ENCODE measurements at regions not wholly inside any gene's neighbourhood (a gene's known extent, or its start where the extent isn't known, plus 50 kb on each side); places are given as distances from the start of the nearest gene placed in this dataset.
A peak's percentile ranks its signal among the peaks of the same experiment; 100 is the strongest.
"Not testable (repeated sequence)": the region's sequence is repeated elsewhere in the genome, so short reads cannot be mapped to it uniquely, and the experiment has no call there.

DNA sequence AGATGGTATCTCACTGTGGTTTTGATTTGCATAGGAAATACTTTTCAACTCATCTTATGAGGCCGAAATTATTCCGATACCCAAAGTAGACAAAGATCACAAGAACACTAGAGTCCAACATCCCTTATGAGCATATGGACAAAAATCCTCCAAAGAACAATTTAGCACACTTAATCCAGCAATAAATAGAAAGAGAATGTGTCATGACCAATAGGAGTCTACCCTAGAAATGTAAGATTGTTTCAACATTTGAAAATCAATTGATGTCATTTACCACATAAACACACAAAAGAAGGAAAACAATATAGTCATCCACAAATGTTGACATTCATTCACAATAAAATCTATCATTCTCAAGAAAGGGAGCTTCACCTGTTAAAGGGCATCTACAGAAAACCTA, 307.8 kb upstream of the SMIM21 start:
- no peak for DNase-seq (ENCODE audit: low read depth)
- TF ChIP-seq, protein P1, sequence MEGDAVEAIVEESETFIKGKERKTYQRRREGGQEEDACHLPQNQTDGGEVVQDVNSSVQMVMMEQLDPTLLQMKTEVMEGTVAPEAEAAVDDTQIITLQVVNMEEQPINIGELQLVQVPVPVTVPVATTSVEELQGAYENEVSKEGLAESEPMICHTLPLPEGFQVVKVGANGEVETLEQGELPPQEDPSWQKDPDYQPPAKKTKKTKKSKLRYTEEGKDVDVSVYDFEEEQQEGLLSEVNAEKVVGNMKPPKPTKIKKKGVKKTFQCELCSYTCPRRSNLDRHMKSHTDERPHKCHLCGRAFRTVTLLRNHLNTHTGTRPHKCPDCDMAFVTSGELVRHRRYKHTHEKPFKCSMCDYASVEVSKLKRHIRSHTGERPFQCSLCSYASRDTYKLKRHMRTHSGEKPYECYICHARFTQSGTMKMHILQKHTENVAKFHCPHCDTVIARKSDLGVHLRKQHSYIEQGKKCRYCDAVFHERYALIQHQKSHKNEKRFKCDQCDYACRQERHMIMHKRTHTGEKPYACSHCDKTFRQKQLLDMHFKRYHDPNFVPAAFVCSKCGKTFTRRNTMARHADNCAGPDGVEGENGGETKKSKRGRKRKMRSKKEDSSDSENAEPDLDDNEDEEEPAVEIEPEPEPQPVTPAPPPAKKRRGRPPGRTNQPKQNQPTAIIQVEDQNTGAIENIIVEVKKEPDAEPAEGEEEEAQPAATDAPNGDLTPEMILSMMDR (conservative IDR thresholded peaks at IDR 0.05; ENCODE audit: low read depth, low read length) = no peak
- no peak overlapping the region for H3K4me3 ChIP-seq (ENCODE audit: low read depth, low read length)

DNA sequence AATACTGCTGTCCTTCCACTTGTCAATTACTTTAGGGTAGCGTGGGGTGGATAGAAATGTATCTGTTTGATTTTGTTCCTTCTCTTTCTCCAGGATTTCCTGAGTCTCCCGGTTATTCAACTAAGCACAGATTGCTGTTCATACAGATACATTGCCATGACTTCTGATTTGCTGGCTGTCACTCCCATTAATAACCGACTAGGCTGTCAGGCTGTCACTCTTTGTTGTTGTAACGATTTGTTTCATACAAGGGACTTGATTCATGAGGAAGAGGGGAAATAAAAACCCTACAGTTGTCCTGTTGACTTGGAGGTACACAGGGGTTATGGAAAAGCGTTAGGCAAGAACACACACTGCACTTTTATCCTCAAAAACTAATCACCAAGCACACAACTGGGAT, 302.7 kb upstream of the SMIM21 start:
- DNase-seq (ENCODE audit: low read depth) = no peak
- TF ChIP-seq, protein P1 (conservative IDR thresholded peaks at IDR 0.05; ENCODE audit: low read depth, low read length) = no peak
- no peak overlapping the region for H3K4me3 ChIP-seq (ENCODE audit: low read depth, low read length)

DNA sequence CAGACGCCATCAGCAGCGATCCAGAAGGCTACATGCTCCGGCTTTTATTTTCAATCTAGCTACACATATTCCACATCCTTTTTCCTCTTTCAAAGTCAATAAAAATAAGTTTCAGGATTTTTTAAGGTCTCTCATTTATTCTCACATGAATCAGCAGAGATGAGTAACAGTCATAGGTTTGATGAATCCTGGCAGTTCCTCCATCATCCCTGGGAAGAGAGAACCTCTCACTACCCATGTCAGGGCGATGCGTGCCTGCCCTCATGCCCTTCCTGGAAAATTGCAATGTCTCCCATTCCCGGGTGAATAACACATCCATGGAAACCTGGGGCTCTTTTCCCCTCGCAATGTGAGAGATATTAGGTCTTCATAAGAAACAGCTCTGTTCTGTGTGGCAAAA, 301.1 kb upstream of the SMIM21 start:
- TF ChIP-seq, protein P1 (conservative IDR thresholded peaks at IDR 0.05; ENCODE audit: low read depth, low read length) = no peak
- no peak overlapping the region for H3K4me3 ChIP-seq (ENCODE audit: low read depth, low read length)
- DNase-seq (ENCODE audit: low read depth) = no peak

DNA sequence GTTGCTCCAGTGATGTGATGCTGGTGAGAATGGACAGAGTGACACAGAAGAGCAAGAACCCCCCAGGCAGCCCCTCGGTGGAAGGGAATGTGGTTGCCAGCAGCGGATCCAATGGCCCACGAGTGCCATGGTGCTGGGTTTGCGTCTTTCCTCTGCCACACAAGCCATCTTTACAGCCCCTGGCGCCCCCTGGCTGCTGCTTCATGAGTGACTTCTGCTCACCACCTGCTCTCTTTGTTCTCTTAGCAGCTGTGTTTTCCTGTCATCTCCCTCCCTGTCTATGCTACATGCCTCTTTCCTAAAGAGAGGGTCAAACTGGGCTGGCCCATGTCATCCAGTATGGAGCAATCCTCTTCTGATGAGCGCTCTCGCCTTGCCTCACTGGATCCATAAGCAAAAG, 300.0 kb upstream of the SMIM21 start:
- DNase-seq (ENCODE audit: low read depth) = peak; percentile 33
- TF ChIP-seq, protein P1 (conservative IDR thresholded peaks at IDR 0.05; ENCODE audit: low read depth, low read length) = peak; percentile 60
- H3K4me3 ChIP-seq (ENCODE audit: low read depth, low read length) = no peak overlapping the region

DNA sequence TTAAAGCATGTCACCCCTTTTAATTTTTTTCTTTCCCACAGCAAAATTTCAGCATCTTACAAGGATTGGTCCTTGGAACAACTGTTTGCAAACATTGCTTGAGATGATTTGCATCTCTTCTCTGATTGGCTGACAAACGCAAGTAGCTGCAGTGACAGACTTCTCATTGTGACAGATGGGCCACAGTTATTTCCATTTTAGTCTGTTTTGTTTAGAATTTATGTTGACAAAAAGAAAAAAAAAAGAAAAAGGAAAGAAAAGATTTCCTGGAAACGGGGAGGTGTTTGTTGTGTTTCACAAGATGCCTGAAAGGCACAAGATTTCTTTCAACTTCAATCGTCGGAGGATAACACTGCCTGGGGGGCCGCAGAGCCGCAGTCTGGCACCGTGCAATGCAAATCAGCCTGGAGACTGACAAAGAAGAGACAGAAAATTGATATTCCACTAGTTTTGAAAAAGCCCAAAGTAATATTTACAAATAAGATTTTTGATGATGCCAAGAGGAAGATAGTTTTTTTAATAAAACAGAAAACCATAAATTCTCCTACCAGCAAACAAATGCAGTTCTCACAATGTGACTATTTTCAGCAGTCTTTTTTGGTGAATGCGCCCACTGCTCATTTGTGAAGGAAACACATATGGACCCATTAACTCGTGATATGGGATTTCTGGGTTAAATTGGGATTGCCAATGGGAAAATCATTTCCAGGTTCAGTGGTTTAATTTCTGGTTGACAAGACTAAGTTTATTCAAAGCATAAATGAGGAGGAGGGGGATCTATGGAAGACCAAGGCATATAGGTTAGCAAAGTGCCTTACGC, 296.2 kb upstream of the SMIM21 start:
- DNase-seq (ENCODE audit: low read depth) = no peak
- no peak overlapping the region for H3K4me3 ChIP-seq (ENCODE audit: low read depth, low read length)
- TF ChIP-seq, protein P1 (conservative IDR thresholded peaks at IDR 0.05; ENCODE audit: low read depth, low read length) = no peak

DNA sequence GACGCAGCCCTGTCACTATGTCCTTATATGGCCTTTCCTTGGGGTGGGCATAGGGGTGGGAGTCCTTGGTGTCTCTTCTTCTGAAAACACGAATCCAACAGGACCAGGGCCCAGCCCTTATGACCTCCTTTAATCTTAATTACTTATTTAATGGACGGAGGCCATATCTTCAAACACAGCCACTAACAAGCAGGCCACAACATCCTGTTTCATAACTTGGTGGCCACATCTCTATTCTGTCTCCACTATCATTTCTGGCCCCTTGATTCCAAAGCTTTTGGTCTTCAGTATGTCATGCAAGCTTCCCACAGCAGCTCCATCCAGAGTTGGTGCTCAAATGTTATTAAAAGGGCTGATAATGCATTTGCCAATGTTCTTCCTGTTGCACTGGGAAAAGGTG, 287.3 kb upstream of the SMIM21 start:
- H3K4me3 ChIP-seq (ENCODE audit: low read depth, low read length) = no peak overlapping the region
- TF ChIP-seq, protein P1 (conservative IDR thresholded peaks at IDR 0.05; ENCODE audit: low read depth, low read length) = no peak
- DNase-seq (ENCODE audit: low read depth) = no peak

DNA sequence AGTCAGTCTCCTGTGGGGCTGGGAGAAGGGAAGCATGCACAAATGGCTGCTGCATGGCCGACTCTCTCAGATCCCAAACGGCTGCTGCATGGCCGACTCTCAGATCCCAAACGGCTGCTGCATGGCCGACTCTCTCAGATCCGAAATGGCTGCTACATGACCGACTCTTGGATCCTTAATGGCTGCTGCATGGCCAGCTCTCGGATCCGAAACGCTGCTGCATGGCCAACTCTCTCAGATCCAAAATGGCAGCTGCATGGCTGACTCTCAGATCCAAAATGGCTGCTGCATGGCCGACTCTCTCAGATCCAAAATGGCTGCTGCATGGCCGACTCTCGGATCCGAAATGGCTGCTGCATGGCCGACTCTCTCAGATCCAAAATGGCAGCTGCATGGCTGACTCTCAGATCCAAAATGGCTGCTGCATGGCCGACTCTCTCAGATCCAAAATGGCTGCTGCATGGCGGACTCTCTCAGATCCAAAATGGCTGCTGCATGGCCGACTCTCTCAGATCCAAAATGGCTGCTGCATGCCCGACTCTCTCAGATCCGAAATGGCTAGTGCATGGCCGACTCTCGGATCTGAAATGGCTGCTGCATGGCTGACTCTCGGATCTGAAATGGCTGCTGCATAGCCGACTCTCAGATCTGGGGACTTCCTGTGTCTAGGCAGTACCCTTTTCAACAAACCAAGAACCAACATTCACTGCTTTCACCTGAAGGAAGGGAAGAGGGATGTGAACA, 284.8 kb upstream of the SMIM21 start:
- not testable (repeated sequence) for H3K4me3 ChIP-seq (ENCODE audit: low read depth, low read length); DNase-seq (ENCODE audit: low read depth)
